ENCODE measurements at regions not wholly inside any gene's neighbourhood (a gene's known extent, or its start where the extent isn't known, plus 50 kb on each side); places are given as distances from the start of the nearest gene placed in this dataset.

DNA sequence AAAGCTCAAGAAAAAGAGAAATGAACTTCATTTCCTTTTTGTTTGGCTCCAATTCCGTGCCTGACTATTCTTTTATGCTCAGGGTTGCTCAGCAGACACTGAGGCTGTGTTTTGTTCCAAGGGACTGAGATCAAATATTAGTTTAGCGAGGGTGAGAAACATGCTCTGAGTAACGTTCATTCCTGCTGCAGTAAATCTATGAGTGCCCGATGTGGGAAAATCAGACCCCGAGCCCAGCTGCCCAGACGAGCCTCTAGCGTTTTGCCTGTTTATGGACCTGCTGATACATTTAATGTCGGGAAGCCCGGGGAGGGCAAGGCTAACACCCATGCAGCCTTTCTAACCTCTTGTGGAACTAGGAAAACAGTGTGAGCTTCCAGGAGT lies 119.2 kb downstream of the VAPA start:
- no peak for DNase-seq (ENCODE audit: low spot score in 2 of 2)
- H3K36me3 ChIP-seq, result no peaks in the 10 kb centered on the region
- TF ChIP-seq CTCF (IDR thresholded peaks at IDR 0.05), result no peak
- TF ChIP-seq POLR2A (IDR thresholded peaks at IDR 0.05), result no peak
- TF ChIP-seq POLR2AphosphoS5 (IDR thresholded peaks at IDR 0.05), result no peak
- H3K27ac ChIP-seq, result no peak overlapping the region
- no peaks in the 10 kb centered on the region for H3K27me3 ChIP-seq
- intact Hi-C loops (cut with DNase I; ENCODE audit: low total_unique reads), result no loop called here
- H3K4me3 ChIP-seq, result no peak overlapping the region
- H3K4me1 ChIP-seq, result peaks cover 0 to 8% of the 10 kb centered on the region in 2 donors
- H3K9me3 ChIP-seq, result no peaks in the 10 kb centered on the region

DNA sequence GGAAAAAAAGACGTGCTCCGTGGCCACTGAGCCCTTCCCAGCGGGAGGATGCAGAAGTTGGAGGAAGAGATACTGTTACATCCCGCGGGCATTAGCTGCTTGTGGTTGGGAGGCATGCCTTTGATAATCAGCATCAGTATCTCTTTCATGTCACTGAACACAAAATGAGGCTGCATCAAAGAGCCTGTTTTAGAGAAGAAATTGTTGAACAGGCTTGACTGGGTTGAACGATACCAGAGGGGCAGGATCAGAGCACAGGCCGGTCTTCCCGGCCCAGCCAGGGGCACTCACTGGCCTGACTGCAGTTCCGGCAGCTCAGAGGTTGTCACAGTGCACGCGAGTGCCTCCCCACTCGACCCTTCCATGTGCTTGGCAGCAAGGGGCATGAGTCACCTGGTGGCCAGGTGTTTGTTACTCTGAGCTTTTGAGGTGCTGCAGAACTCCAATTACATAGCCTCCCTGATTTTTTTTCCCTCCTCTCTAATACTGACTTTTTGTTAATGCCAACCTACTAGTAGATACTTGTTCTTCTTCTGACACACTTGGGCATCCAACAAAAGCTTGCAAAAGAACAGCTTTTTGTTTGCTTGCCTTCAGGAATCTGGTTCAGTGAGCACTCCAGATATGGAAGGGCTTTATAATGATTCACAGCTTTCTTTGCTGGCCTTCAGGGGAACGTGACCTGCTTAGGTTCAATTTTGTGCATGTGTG lies 121.6 kb downstream of the VAPA start:
- TF ChIP-seq POLR2A (IDR thresholded peaks at IDR 0.05), result no peak
- H3K27ac ChIP-seq, result peak overlapping the region; percentile 66 to 72

GRCh38 chr18:10036479-10036878 lies 122.7 kb downstream of the VAPA start:
- H3K27ac ChIP-seq, result peak overlapping the region; percentile 66 to 72
- TF ChIP-seq POLR2A (IDR thresholded peaks at IDR 0.05), result no peak
- no peak for TF ChIP-seq POLR2AphosphoS5 (IDR thresholded peaks at IDR 0.05)
- no peak for TF ChIP-seq CTCF (IDR thresholded peaks at IDR 0.05)
- no peak for DNase-seq (ENCODE audit: low spot score in 2 of 2)
- H3K36me3 ChIP-seq, result no peaks in the 10 kb centered on the region
- no peak overlapping the region for H3K4me3 ChIP-seq
- H3K27me3 ChIP-seq, result no peaks in the 10 kb centered on the region
- peaks cover 0 to 8% of the 10 kb centered on the region in 2 donors for H3K4me1 ChIP-seq
- intact Hi-C loops (cut with DNase I; ENCODE audit: low total_unique reads), result no loop called here
- peaks cover 0 to 6% of the 10 kb centered on the region in 2 donors for H3K9me3 ChIP-seq

More for the DNA sequence above, 121.6 kb downstream of the VAPA start:
- intact Hi-C loops (cut with DNase I; ENCODE audit: low total_unique reads), result no loop called here
- Histone ChIP-seq H3K4me1 (peaks cover 0 to 8% of the 10 kb centered on the region in 2 donors), H3K9me3 (no peaks in the 10 kb centered on the region), H3K4me3 (no peak overlapping the region), H3K27me3 (no peaks in the 10 kb centered on the region), H3K36me3 (no peaks in the 10 kb centered on the region)
- DNase-seq (ENCODE audit: low spot score in 2 of 2), result peak in 1 of 2 donors; percentile 56

DNA sequence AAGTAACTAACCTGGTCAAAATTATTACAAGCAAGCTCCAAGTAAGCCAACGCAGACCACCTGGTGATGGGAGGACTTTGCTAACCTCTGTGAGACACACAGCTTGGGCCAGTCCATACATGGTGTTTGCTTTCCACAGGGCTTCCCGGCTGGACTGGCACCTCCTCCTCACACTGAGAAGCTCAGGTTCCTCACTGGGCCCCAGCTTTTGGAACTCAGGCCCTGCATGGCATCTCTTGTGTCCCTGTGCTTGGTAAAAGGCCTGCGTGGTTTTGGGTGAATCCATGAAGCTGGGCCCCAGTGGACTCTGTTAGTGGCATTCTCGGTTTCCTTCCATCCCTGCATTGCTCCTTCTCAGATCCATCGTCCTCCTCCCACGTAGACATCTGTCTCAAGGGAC lies 123.4 kb downstream of the VAPA start:
- intact Hi-C loops (cut with DNase I; ENCODE audit: low total_unique reads), result no loop called here
- no peaks in the 10 kb centered on the region for H3K36me3 ChIP-seq
- DNase-seq (ENCODE audit: low spot score in 2 of 2), result no peak
- peaks cover 0 to 8% of the 10 kb centered on the region in 2 donors for H3K4me1 ChIP-seq
- no peak for TF ChIP-seq POLR2A (IDR thresholded peaks at IDR 0.05)
- no peak for TF ChIP-seq POLR2AphosphoS5 (IDR thresholded peaks at IDR 0.05)
- no peak for TF ChIP-seq CTCF (IDR thresholded peaks at IDR 0.05)
- no peaks in the 10 kb centered on the region for H3K27me3 ChIP-seq
- peak overlapping the region; percentile 1 to 66 for H3K27ac ChIP-seq
- H3K9me3 ChIP-seq, result peaks cover 2 to 13% of the 10 kb centered on the region in 2 donors
- no peak overlapping the region for H3K4me3 ChIP-seq

GRCh38 chr18:10038268-10038667 lies 124.5 kb downstream of the VAPA start:
- Histone ChIP-seq H3K9me3 (peaks cover 6 to 19% of the 10 kb centered on the region in 2 donors), H3K4me1 (peaks cover 0 to 8% of the 10 kb centered on the region in 2 donors), H3K36me3 (no peaks in the 10 kb centered on the region), H3K4me3 (no peak overlapping the region), H3K27ac (no peak overlapping the region), H3K27me3 (no peaks in the 10 kb centered on the region)
- no peak for TF ChIP-seq CTCF (IDR thresholded peaks at IDR 0.05)
- no peak for TF ChIP-seq POLR2AphosphoS5 (IDR thresholded peaks at IDR 0.05)
- no peak for TF ChIP-seq POLR2A (IDR thresholded peaks at IDR 0.05)
- intact Hi-C loops (cut with DNase I; ENCODE audit: low total_unique reads), result no loop called here
- DNase-seq (ENCODE audit: low spot score in 2 of 2), result no peak

Data from breast epithelium (tissue), 4 donors.